H1 (cell line): ENCODE measurements at regions not wholly inside any gene's neighbourhood (a gene's known extent, or its start where the extent isn't known, plus 50 kb on each side); places are given as distances from the start of the nearest gene placed in this dataset.

Source experiments
- KDM5A ChIP-seq: fragments of 200-600 bp; IDR thresholded peaks from 2 replicates; pipeline ENCODE4 v1.7.1; 2012; ENCODE audit warnings: mild to moderate bottlenecking, low read length, inconsistent platforms, mixed read lengths
- POLR2A ChIP-seq, 2 experiments: IDR thresholded peaks; 1 replicate in 1 of 2; 2 replicates in 1 of 2; pipeline ENCODE4 v1.6.1; 2011; ENCODE audit warnings: low read depth in 2 of 2, low read length in 2 of 2, mild to moderate bottlenecking in 2 of 2; ENCODE audit errors: control extremely low read depth in 1 of 2
- SAP30 ChIP-seq: fragments of 300-600 bp; sonication (generic); IDR thresholded peaks from 2 replicates; pipeline ENCODE4 v1.7.1; 2012; ENCODE audit warnings: low read length, moderate library complexity, mild to moderate bottlenecking, inconsistent platforms; ENCODE audit not compliant: insufficient read depth, insufficient replicate concordance
- SIN3A ChIP-seq, 2 experiments: IDR thresholded peaks in 1 of 2; conservative IDR thresholded peaks in 1 of 2; 2 replicates each; pipeline ENCODE4 v1.6.1; 2011 to 2012; ENCODE audit warnings: low read length in 2 of 2, improper control_type of control experiment in 1 of 2, low read depth in 1 of 2, mild to moderate bottlenecking in 1 of 2
- SP4 ChIP-seq: IDR thresholded peaks from 2 replicates; pipeline ENCODE4 v1.6.1; 2012; ENCODE audit warnings: low read length, inconsistent platforms

- TF ChIP-seq SP4 = no peak
- no peak for TF ChIP-seq POLR2A (IDR thresholded peaks at IDR 0.05; ENCODE audit: control extremely low read depth in 1 of 2, low read depth in 2 of 2, low read length in 2 of 2)
- no peak for TF ChIP-seq KDM5A
- TF ChIP-seq SAP30 = no peak
- TF ChIP-seq SIN3A (conservative IDR thresholded peaks at IDR 0.05 in 1 of 2, IDR thresholded peaks at IDR 0.05 in 1 of 2; ENCODE audit: low read depth in 1 of 2, low read length in 2 of 2) = no peak
These were observed 70.6 kb upstream of the GRB10 start (continued) for GRCh38 chr7:50853311-50853710.
